ENCODE measurements at regions not wholly inside any gene's neighbourhood (a gene's known extent, or its start where the extent isn't known, plus 50 kb on each side); places are given as distances from the start of the nearest gene placed in this dataset.

DNA sequence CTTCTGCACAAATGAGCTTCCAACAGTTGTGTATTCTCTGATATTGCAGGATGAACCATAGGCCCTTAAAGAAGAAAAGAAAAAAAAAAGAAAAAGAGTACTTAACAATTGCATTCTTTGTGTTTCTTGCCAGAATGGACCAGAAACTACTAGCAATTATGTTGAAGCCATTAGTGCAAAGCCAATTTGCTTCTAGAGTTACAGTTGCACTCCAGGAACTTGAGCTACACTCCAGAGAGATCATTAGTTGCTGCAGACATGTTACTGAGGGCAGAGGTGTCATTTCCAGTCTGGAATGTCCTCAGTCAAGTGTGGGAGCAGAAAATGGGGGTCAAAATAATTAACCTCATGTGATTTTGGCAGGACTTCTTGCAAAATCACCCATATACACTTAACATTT lies 85.6 kb upstream of the CCL2 start:
- H3K36me3 ChIP-seq = no peaks in the 10 kb centered on the region
- H3K27me3 ChIP-seq = no peaks in the 10 kb centered on the region
- H3K4me1 ChIP-seq = no peaks in the 10 kb centered on the region
- TF ChIP-seq CTCF (IDR thresholded peaks at IDR 0.05) = no peak
- H3K9me3 ChIP-seq = no peaks in the 10 kb centered on the region
- no peak overlapping the region for H3K27ac ChIP-seq
- DNase-seq (ENCODE audit: low spot score) = no peak
- no peak overlapping the region for H3K4me3 ChIP-seq

DNA sequence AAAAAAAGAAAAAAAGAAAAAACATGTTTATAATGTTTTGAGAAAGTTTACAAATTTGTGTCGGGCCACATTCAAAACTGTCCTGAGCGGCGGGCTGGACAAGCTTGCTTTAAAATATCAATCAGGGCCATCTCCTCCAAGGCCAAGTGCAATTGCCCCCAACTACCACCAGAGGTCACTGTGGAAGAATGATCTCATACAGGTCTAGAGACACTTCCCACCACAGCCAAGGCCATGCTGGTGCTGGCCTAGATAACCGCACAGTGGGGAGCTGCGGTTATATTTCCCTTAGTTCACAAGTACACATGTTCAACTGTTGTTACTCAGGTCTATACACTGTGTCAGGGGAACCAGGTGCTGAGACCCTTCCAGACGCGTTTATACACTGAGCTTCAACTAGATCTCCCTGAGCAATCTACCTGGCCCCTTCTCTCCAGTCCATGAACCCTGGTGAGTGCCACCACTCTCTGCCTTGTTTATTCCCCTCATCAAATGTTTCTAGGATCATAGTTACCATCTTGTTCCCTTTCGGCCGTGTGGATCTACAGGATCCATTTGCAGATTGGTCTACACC lies 83.8 kb upstream of the CCL2 start:
- Histone ChIP-seq H3K36me3 (no peaks in the 10 kb centered on the region), H3K27me3 (no peaks in the 10 kb centered on the region), H3K9me3 (no peaks in the 10 kb centered on the region), H3K4me3 (no peak overlapping the region), H3K27ac (no peak overlapping the region), H3K4me1 (peaks cover 0 to under 1% of the 10 kb centered on the region in 2 donors)
- peak; percentile 92 for TF ChIP-seq CTCF (IDR thresholded peaks at IDR 0.05)
- peak; percentile 84 for DNase-seq (ENCODE audit: low spot score)

GRCh38 chr17:34172390-34172918 lies 82.6 kb upstream of the CCL2 start:
- H3K27ac ChIP-seq = no peak overlapping the region
- DNase-seq (ENCODE audit: low spot score) = no peak
- TF ChIP-seq CTCF (IDR thresholded peaks at IDR 0.05) = no peak
- H3K36me3 ChIP-seq = no peaks in the 10 kb centered on the region
- no peak overlapping the region for H3K4me3 ChIP-seq
- H3K9me3 ChIP-seq = no peaks in the 10 kb centered on the region
- H3K27me3 ChIP-seq = no peaks in the 10 kb centered on the region
- H3K4me1 ChIP-seq = peaks cover 0 to 11% of the 10 kb centered on the region in 2 donors

- Histone ChIP-seq H3K36me3 (no peaks in the 10 kb centered on the region), H3K4me1 (peaks cover 0 to 17% of the 10 kb centered on the region in 2 donors), H3K27me3 (no peaks in the 10 kb centered on the region), H3K9me3 (no peaks in the 10 kb centered on the region), H3K27ac (no peak overlapping the region), H3K4me3 (no peak overlapping the region)
- no peak for DNase-seq (ENCODE audit: low spot score)
- TF ChIP-seq CTCF (IDR thresholded peaks at IDR 0.05) = no peak
Observed at GRCh38 chr17:34173241-34173640, 81.8 kb upstream of the CCL2 start.

DNA sequence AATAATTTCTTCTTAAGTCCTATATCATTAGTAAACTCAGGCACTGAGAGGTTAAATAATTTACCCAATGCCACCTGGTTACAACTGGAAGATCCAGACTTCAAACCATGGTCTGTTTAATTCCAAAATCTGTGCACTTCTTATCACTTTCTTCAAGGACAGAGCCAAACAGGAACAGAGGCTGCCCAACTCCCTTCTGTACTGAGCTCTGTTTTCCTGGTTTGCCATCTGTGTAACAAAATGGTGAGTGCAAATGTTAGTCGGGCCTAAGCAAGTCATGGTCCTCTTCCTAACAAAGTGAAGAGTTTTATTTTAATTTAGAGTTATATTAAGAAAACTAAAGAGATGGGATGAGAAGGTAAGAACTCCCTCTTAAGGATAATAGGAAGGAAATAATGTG lies 80.6 kb upstream of the CCL2 start:
- Histone ChIP-seq H3K9me3 (no peaks in the 10 kb centered on the region), H3K27ac (no peak overlapping the region), H3K27me3 (no peaks in the 10 kb centered on the region), H3K36me3 (no peaks in the 10 kb centered on the region), H3K4me1 (peaks cover 0 to 17% of the 10 kb centered on the region in 2 donors), H3K4me3 (no peak overlapping the region)
- TF ChIP-seq CTCF (IDR thresholded peaks at IDR 0.05) = no peak
- no peak for DNase-seq (ENCODE audit: low spot score)

DNA sequence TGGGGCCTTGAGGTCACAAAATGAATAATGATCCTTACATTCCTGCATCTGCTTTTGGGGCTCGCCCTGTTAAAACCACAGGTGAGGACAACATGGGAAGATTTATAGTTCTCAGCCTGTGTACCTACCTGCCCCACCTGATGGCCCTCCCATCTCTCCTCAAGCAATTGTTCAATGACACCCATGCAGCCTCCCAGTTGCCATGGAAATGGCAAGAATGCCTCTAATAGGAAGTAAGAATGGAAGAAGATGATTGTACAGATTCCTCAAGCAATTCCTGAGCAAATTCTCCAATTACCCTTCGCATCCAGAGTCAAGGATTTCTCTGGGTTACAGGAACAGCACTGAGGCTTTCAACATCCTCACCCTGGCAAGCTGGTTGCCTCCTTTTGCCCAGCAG lies 78.6 kb upstream of the CCL2 start:
- H3K36me3 ChIP-seq = no peaks in the 10 kb centered on the region
- H3K27me3 ChIP-seq = no peaks in the 10 kb centered on the region
- DNase-seq (ENCODE audit: low spot score) = no peak
- H3K4me3 ChIP-seq = no peak overlapping the region
- TF ChIP-seq CTCF (IDR thresholded peaks at IDR 0.05) = no peak
- H3K27ac ChIP-seq = no peak overlapping the region
- peaks cover 0 to 17% of the 10 kb centered on the region in 2 donors for H3K4me1 ChIP-seq
- H3K9me3 ChIP-seq = no peaks in the 10 kb centered on the region
